Kidney (tissue), 13 donors: ENCODE measurements at regions not wholly inside any gene's neighbourhood (a gene's known extent, or its start where the extent isn't known, plus 50 kb on each side); places are given as distances from the start of the nearest gene placed in this dataset.
"Not testable (repeated sequence)": the region's sequence is repeated elsewhere in the genome, so short reads cannot be mapped to it uniquely, and the experiment has no call there.

Experiments
- DNase-seq, 5 donors: peaks; one replicate each; pipeline ENCODE4 v3.0.0-alpha.2; 2013 to 2020
- FAIRE-seq: peaks from 2 replicates; lab custom pipeline; 2012; peaks lifted over from hg19 to GRCh38; lab: Jason Lieb, UNC
- H3K27ac ChIP-seq, 2 donors: one replicate each; pipeline ENCODE4 v1.7.0; 2013; ENCODE audit warnings: low read depth in 2 of 2, low read length in 2 of 2, inconsistent platforms in 1 of 2
- H3K27me3 ChIP-seq: one replicate; pipeline ENCODE4 v1.7.1; 2013; ENCODE audit warnings: low read length, inconsistent platforms; ENCODE audit not compliant: control insufficient read depth, insufficient read depth
- H3K36me3 ChIP-seq, 3 donors: one replicate each; pipeline versions ENCODE4 v1.7.0 to v1.7.1; 2013; ENCODE audit warnings: low read length in 3 of 3, control low read depth in 1 of 3, inconsistent platforms in 1 of 3; ENCODE audit not compliant: insufficient read depth in 3 of 3, control insufficient read depth in 2 of 3
- H3K4me1 ChIP-seq, 3 donors: one replicate each; pipeline versions ENCODE4 v1.7.0 to v1.7.1; 2013; ENCODE audit warnings: low read length in 3 of 3, inconsistent platforms in 1 of 3, low read depth in 1 of 3; ENCODE audit not compliant: control insufficient read depth in 2 of 3, insufficient read depth in 2 of 3
- H3K4me3 ChIP-seq, 3 donors: one replicate each; pipeline versions ENCODE4 v1.7.0 to v1.8.1; 2013; ENCODE audit warnings: low read length in 3 of 3, control low read depth in 1 of 3, inconsistent platforms in 1 of 3
- H3K9ac ChIP-seq, 3 donors: one replicate each; pipeline versions ENCODE4 v1.7.0 to v1.7.1; 2013; ENCODE audit warnings: low read length in 3 of 3, control low read depth in 1 of 3, inconsistent platforms in 1 of 3
- H3K9me3 ChIP-seq, 3 donors: one replicate each; pipeline versions ENCODE4 v1.7.0 to v1.7.1; 2013; ENCODE audit warnings: low read length in 3 of 3, control low read depth in 1 of 3, inconsistent platforms in 1 of 3; ENCODE audit not compliant: control insufficient read depth in 2 of 3, insufficient read depth in 1 of 3
- CTCF ChIP-seq: IDR thresholded peaks from 3 replicates; pipeline ENCODE4 v1.5.1; 2012; ENCODE audit warnings: mild to moderate bottlenecking, moderate library complexity, borderline replicate concordance; ENCODE audit not compliant: insufficient read depth; ENCODE audit errors: extremely low read depth
- intact Hi-C: fragments of 100-400 bp; cut with DNase I; formaldehyde crosslinking; loops from one replicate; pipeline ENCODE4 v1.11.1; 2022
- donor health status: control.
- donor health status: control.
- donor health status: control.
- donor health status: control.
- donor health status: control.
- donor health status: DM: yes; HTN: yes; CAD: no.
- donor health status: Normal renal cell carcinoma (clear cell type).

- H3K36me3 ChIP-seq, result no peaks in the 10 kb centered on the region
- H3K9me3 ChIP-seq, result no peaks in the 10 kb centered on the region
- FAIRE-seq, result no peak
- no peaks in the 10 kb centered on the region for H3K4me1 ChIP-seq
- H3K27me3 ChIP-seq, result no peaks in the 10 kb centered on the region
- no peak overlapping the region for H3K9ac ChIP-seq
- no peak overlapping the region for H3K4me3 ChIP-seq
- intact Hi-C loops, result no loop called here
- no peak for TF ChIP-seq CTCF
- DNase-seq, result no peak
- no peak overlapping the region for H3K27ac ChIP-seq
Observed at GRCh38 chr3:95826419-95826818, 988.0 kb upstream of the EPHA6 start.

- Histone ChIP-seq H3K9ac (no peak overlapping the region), H3K4me3 (no peak overlapping the region), H3K4me1 (no peaks in the 10 kb centered on the region), H3K27ac (no peak overlapping the region), H3K36me3 (no peaks in the 10 kb centered on the region), H3K9me3 (no peaks in the 10 kb centered on the region), H3K27me3 (no peaks in the 10 kb centered on the region)
- intact Hi-C loops, result no loop called here
- FAIRE-seq (no peak), DNase-seq (no peak)
- TF ChIP-seq CTCF, result no peak
Observed at GRCh38 chr3:95832146-95832545, 982.2 kb upstream of the EPHA6 start.

GRCh38 chr3:95860628-95861027 lies 953.8 kb upstream of the EPHA6 start:
- H3K27me3 ChIP-seq, DNase-seq, H3K4me1 ChIP-seq, H3K9ac ChIP-seq, H3K27ac ChIP-seq, intact Hi-C loops, H3K9me3 ChIP-seq, FAIRE-seq, H3K36me3 ChIP-seq, H3K4me3 ChIP-seq: not testable (repeated sequence)

GRCh38 chr3:95883801-95884200 lies 930.6 kb upstream of the EPHA6 start:
- TF ChIP-seq CTCF, result no peak
- Histone ChIP-seq H3K36me3 (no peaks in the 10 kb centered on the region), H3K4me1 (no peaks in the 10 kb centered on the region), H3K27me3 (no peaks in the 10 kb centered on the region), H3K9me3 (no peaks in the 10 kb centered on the region), H3K27ac (no peak overlapping the region), H3K4me3 (no peak overlapping the region), H3K9ac (no peak overlapping the region)
- DNase-seq, result no peak
- intact Hi-C loops, result no loop called here
- no peak for FAIRE-seq
